Mammary epithelial cell (primary cell): ENCODE measurements at regions not wholly inside any gene's neighbourhood (a gene's known extent, or its start where the extent isn't known, plus 50 kb on each side); places are given as distances from the start of the nearest gene placed in this dataset.

Experiments
- EZH2 ChIP-seq: IDR thresholded peaks from 2 replicates; pipeline ENCODE4 v1.6.1; 2012; ENCODE audit warnings: low read length, inconsistent platforms, borderline replicate concordance
- TF ChIP-seq, protein P1 (sequence below), 2 donors: IDR thresholded peaks in 1 of 2; conservative IDR thresholded peaks in 1 of 2; 2 replicates each; pipeline ENCODE4 v1.5.1; 2011 to 2012; ENCODE audit warnings: inconsistent platforms in 2 of 2, low read length in 2 of 2, mild to moderate bottlenecking in 2 of 2, control low read depth in 1 of 2, low read depth in 1 of 2; ENCODE audit not compliant: insufficient read depth in 1 of 2; ENCODE audit errors: extremely low read depth in 1 of 2

- TF ChIP-seq, protein P1, sequence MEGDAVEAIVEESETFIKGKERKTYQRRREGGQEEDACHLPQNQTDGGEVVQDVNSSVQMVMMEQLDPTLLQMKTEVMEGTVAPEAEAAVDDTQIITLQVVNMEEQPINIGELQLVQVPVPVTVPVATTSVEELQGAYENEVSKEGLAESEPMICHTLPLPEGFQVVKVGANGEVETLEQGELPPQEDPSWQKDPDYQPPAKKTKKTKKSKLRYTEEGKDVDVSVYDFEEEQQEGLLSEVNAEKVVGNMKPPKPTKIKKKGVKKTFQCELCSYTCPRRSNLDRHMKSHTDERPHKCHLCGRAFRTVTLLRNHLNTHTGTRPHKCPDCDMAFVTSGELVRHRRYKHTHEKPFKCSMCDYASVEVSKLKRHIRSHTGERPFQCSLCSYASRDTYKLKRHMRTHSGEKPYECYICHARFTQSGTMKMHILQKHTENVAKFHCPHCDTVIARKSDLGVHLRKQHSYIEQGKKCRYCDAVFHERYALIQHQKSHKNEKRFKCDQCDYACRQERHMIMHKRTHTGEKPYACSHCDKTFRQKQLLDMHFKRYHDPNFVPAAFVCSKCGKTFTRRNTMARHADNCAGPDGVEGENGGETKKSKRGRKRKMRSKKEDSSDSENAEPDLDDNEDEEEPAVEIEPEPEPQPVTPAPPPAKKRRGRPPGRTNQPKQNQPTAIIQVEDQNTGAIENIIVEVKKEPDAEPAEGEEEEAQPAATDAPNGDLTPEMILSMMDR (conservative IDR thresholded peaks at IDR 0.05 in 1 of 2, IDR thresholded peaks at IDR 0.05 in 1 of 2; ENCODE audit: extremely low read depth in 1 of 2, insufficient read depth in 1 of 2, low read depth in 1 of 2, low read length in 2 of 2): no peak
- TF ChIP-seq EZH2: no peak
Measured at GRCh38 chr1:232222614-232223013, 407.3 kb downstream of the SIPA1L2 start.
